Choroid plexus epithelial cell (primary cell): ENCODE measurements at regions not wholly inside any gene's neighbourhood (a gene's known extent, or its start where the extent isn't known, plus 50 kb on each side); places are given as distances from the start of the nearest gene placed in this dataset.
"Not testable (repeated sequence)": the region's sequence is repeated elsewhere in the genome, so short reads cannot be mapped to it uniquely, and the experiment has no call there.

Source experiments
- DNase-seq: peaks from one replicate; pipeline ENCODE4 v3.0.0-alpha.2; 2010; ENCODE audit warnings: low read depth
- H3K4me3 ChIP-seq: 2 replicates; pipeline ENCODE4 v1.5.1; 2011; ENCODE audit warnings: low read depth, mild to moderate bottlenecking, control low read depth, low read length, moderate library complexity
- CTCF ChIP-seq: conservative IDR thresholded peaks from 2 replicates; pipeline ENCODE4 v1.5.1; 2011; ENCODE audit warnings: low read depth, mild to moderate bottlenecking, control low read depth, inconsistent platforms, low read length, moderate library complexity

DNA sequence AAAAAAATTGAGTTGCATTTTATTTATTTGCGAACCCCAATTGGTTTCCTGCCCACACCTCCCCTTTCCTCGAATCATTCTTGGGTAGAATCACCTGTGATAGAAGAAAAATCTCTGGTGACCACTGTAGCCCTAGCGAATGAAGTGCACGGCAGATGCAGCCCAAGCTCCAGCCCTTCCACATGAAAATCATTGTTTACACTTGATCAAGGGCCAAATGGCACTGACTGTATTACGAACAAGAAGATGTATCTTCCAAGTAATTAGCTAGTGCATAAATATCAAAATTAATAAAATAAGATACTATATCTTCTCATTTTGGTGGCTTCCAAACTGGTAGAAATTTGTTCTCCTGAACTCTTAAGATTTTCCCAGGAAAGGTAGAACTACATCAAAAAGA is 93.4 kb upstream of the ARID1B start:
- DNase-seq, result no peak
- no peak for TF ChIP-seq CTCF
- no peak overlapping the region for H3K4me3 ChIP-seq

DNA sequence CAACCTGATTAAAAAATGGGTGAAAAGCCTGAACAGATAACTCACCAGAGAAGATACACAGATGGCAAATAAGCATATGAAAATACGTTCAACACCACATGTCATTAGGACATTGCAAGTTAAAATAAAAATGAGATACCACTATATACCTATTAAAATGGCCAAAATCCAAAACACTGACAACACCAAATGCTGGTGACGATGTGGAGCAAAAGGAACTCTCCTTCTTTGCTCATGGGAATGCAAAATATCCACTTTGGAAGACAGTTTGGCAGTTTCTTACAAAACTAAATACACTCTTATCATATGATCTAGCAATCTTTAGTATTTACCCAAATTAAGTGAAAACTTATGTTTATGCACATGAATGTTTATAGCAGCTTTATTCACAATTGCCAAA is 100.5 kb upstream of the ARID1B start:
- no peak for TF ChIP-seq CTCF
- no peak for DNase-seq
- no peak overlapping the region for H3K4me3 ChIP-seq

DNA sequence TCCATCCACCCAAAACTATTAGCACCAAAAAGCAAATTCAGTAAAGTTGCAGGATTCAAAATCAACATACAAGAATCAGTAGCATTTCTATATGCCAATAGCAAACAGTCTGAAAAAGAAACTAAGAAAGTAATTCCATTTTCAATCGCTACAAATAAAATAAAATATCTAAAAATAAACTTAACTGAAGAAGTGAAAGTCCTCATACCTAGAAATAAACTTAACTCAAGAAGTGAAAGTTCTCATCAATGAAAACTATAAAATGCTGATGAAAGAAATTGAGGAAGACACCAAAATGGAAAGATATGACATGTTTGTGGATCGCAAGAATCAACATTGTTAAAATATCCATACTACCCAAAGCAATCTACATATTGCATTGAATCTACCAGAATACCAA is 103.0 kb upstream of the ARID1B start:
- TF ChIP-seq CTCF, result no peak
- H3K4me3 ChIP-seq, result no peak overlapping the region
- DNase-seq, result no peak

DNA sequence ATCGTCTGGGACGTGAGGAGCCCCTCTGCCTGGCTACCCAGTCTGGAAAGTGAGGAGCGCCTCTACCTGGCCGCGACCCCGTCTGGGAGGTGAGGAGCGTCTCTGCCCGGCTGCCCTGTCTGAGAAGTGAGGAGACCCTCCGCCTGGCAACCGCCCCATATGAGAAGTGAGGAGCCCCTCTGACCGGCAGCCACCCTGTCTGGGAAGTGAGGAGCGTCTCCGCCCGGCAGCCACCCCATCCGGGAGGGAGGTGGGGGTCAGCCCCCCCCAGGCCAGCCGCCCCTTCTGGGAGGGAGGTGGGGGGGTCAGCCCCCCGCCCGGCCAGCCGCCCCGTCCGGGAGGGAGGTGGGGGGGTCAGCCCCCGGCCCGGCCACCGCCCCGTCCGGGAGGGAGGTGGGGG is 107.1 kb upstream of the ARID1B start:
- H3K4me3 ChIP-seq, DNase-seq: not testable (repeated sequence)

DNA sequence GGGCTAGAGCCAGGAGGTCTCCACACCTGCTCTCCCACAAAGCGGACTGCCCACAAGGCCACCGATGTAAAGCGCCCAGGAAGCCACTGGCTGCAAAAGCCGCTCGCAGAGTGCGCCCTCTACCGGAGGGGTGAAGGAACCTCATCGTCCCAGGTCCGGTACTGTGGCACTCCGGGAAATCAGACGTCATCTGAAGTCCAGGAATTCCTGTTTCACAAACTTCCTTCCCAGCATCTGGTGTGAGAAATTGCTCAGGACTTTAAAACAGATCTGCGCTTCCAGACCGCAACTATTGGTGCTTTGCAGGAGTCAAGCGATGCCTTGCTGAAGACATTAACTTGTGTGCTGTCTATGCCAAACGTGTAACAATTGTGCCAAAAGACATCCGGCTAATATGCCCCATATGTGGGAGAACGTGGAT is 115.1 kb upstream of the ARID1B start:
- peak; percentile 35 for TF ChIP-seq CTCF
- no peak overlapping the region for H3K4me3 ChIP-seq
- no peak for DNase-seq

DNA sequence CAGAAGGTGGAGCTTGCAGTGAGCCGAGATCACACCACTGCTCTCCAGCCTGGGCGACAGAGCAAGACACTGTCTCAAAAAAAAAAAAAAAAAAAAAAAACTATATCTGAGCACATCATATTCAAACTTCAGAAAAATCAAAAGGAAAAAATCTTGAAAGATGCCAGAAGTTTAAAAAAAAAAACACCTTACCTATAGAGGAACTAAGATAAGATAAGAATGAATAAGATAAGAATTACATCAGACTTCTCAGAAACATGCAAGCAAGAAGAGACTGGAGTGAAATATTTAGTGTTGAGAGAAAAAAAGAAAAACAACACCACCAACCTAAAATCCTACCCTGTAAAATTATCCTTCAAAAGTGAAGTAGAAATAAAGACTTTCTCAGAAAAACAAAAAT is 116.8 kb upstream of the ARID1B start:
- DNase-seq, result no peak
- H3K4me3 ChIP-seq, result no peak overlapping the region
- TF ChIP-seq CTCF, result no peak

DNA sequence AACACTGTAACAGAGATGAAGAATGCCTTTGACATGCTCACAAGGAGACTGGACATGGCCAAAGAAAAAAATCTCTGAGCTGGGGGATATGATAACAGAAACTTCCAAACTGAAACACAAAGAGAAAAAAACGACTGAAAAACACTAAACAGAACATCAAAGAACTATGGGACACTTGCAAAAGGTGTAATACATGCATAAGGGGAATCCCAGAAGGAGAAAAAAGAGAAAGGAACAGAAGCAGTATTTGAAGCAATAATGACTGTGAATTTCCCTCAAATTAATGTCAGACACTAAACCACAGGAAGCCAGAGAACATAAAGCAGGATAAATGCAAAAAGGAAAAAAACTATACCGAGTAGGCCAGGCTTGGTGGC is 117.4 kb upstream of the ARID1B start:
- H3K4me3 ChIP-seq, result no peak overlapping the region
- no peak for DNase-seq
- no peak for TF ChIP-seq CTCF
